Peyer's patch (tissue), 4 donors: ENCODE measurements at regions not wholly inside any gene's neighbourhood (a gene's known extent, or its start where the extent isn't known, plus 50 kb on each side); places are given as distances from the start of the nearest gene placed in this dataset.

Experiments
- DNase-seq, 3 donors: peaks; one replicate each; pipeline ENCODE4 v3.0.0-alpha.2; 2017 to 2019
- H3K27ac ChIP-seq, 4 donors: fragments of 200-600 bp; sonication (generic); one replicate each; pipeline ENCODE4 v1.5.1; 2016 to 2019
- H3K27me3 ChIP-seq, 2 donors: fragments of 200-600 bp; sonication (generic); one replicate each; pipeline ENCODE4 v1.5.1; 2019
- H3K36me3 ChIP-seq, 3 donors: fragments of 200-600 bp; sonication (generic); one replicate each; pipeline ENCODE4 v1.5.1; 2016 to 2019
- H3K4me1 ChIP-seq, 4 donors: fragments of 200-600 bp; sonication (generic); one replicate each; pipeline ENCODE4 v1.5.1; 2016 to 2019
- H3K4me3 ChIP-seq, 4 donors: fragments of 200-600 bp; sonication (generic); 1 replicate in 3 of 4; 2 replicates in 1 of 4; pipeline ENCODE4 v1.5.1; 2016 to 2019; ENCODE audit warnings: mild to moderate bottlenecking in 1 of 4
- H3K9me3 ChIP-seq, 4 donors: fragments of 200-600 bp; sonication (generic); one replicate each; pipeline ENCODE4 v1.5.1; 2016 to 2019; ENCODE audit warnings: mild to moderate bottlenecking in 1 of 4
- POLR2A ChIP-seq, 2 donors: fragments of 450-650 bp; IDR thresholded peaks; one replicate each; pipeline ENCODE4 v1.5.1; 2017; ENCODE audit warnings: antibody characterized with exemption in 2 of 2, mild to moderate bottlenecking in 2 of 2, moderate library complexity in 2 of 2
- TF ChIP-seq, protein P1 (sequence below), 6 experiments: fragments of 450-650 bp in 4 of 6; fragments of 200-600 bp in 2 of 6; sonication (generic) in 1 of 6; IDR thresholded peaks; one replicate each; pipeline ENCODE4 v1.5.1; 2017 to 2019; ENCODE audit warnings: antibody characterized with exemption in 6 of 6, mild to moderate bottlenecking in 3 of 6, moderate library complexity in 1 of 6

DNA sequence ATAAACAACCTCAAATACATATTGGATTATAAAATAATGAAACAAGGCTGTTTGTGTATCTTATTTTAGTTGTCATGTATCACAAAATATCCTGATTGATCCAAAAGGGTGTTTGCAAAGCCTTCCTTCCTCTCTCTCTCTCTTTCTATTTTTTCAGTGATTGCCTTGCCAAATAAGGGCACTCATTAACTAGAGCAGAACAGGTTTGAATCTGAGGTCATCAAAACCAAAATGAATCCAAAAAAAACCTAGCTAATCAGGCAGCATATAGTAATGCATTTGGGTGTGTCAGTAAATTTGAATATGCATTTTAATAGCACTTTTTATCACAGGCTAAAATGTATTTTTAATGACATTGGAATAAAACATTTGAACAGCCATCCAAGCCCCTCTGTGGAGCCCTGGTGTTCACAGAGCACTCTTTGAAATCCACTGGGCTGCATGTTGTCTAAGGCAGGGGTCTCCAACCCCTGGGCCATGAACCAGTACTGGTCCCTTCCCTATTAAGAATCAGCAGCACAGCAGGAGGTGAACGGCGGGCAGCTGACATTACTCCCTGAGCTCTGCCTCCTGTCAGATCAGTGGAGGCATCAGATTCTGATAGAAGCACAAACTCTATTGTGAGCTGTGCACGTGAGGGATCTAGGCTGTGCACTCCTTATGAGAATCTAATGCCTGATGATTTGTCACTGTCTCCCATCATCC is 171.8 kb upstream of the RAI14 start:
- no peaks in the 10 kb centered on the region for H3K27me3 ChIP-seq
- DNase-seq, result no peak
- H3K36me3 ChIP-seq, result no peaks in the 10 kb centered on the region
- no peak overlapping the region for H3K27ac ChIP-seq
- no peaks in the 10 kb centered on the region for H3K9me3 ChIP-seq
- TF ChIP-seq, protein P1, sequence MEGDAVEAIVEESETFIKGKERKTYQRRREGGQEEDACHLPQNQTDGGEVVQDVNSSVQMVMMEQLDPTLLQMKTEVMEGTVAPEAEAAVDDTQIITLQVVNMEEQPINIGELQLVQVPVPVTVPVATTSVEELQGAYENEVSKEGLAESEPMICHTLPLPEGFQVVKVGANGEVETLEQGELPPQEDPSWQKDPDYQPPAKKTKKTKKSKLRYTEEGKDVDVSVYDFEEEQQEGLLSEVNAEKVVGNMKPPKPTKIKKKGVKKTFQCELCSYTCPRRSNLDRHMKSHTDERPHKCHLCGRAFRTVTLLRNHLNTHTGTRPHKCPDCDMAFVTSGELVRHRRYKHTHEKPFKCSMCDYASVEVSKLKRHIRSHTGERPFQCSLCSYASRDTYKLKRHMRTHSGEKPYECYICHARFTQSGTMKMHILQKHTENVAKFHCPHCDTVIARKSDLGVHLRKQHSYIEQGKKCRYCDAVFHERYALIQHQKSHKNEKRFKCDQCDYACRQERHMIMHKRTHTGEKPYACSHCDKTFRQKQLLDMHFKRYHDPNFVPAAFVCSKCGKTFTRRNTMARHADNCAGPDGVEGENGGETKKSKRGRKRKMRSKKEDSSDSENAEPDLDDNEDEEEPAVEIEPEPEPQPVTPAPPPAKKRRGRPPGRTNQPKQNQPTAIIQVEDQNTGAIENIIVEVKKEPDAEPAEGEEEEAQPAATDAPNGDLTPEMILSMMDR (IDR thresholded peaks at IDR 0.05), result no peak
- TF ChIP-seq POLR2A (IDR thresholded peaks at IDR 0.05), result no peak
- no peak overlapping the region for H3K4me3 ChIP-seq
- H3K4me1 ChIP-seq, result no peaks in the 10 kb centered on the region

DNA sequence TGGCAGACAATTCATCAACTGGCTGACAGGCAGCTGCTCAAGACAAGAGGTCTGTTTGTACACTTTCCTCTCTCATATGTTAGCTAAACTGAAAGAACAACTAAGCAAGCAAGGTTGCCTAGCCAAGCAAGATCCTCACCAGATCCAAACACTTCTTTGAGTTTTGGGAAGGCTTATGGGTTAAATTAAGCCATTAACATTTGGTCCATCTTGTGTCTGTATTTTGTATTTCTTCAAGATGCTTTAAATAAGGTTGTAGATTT is 170.4 kb upstream of the RAI14 start:
- TF ChIP-seq, protein P1 (IDR thresholded peaks at IDR 0.05), result no peak
- TF ChIP-seq POLR2A (IDR thresholded peaks at IDR 0.05), result no peak
- no peaks in the 10 kb centered on the region for H3K27me3 ChIP-seq
- no peaks in the 10 kb centered on the region for H3K9me3 ChIP-seq
- DNase-seq, result no peak
- H3K4me1 ChIP-seq, result no peaks in the 10 kb centered on the region
- no peak overlapping the region for H3K4me3 ChIP-seq
- no peaks in the 10 kb centered on the region for H3K36me3 ChIP-seq
- H3K27ac ChIP-seq, result no peak overlapping the region

DNA sequence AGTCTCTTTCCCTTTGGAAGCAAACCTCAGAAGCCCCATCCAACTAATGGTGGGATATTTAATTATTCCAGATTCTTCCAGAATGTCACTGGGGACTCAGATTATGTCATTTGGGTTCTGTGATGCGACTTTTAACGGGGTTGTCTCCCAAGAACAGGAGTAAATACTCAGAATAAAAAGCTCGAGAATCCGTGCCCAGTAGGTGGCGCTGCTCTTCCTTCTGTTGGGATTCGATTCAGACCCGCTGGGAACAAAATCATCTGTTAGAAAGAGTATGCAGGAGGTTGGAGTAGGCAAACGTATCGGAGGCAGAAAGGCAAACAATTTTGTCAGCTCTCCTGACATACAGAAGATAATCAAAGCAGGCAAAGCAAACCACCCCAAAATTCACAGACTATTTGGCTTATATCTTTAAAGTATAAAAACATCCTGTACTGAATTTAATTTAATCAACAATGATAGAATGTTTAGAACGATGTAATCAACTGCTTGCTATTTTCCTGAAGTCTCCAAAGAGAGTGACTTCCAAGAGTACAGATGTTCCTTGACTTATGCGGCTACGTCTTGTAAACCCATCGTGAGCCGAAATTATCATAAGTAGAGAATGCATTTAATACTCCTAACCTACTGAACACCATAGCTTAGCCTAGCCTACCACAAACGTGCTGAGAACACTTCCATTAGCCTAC is 169.8 kb upstream of the RAI14 start:
- H3K27ac ChIP-seq, result no peak overlapping the region
- H3K36me3 ChIP-seq, result no peaks in the 10 kb centered on the region
- no peak for TF ChIP-seq POLR2A (IDR thresholded peaks at IDR 0.05)
- TF ChIP-seq, protein P1 (IDR thresholded peaks at IDR 0.05), result peak; percentile 42 to 87 (median 78)
- H3K4me3 ChIP-seq, result no peak overlapping the region
- H3K4me1 ChIP-seq, result no peaks in the 10 kb centered on the region
- H3K9me3 ChIP-seq, result no peaks in the 10 kb centered on the region
- DNase-seq, result peak; percentile 49 to 87 (median 80)
- H3K27me3 ChIP-seq, result no peaks in the 10 kb centered on the region

DNA sequence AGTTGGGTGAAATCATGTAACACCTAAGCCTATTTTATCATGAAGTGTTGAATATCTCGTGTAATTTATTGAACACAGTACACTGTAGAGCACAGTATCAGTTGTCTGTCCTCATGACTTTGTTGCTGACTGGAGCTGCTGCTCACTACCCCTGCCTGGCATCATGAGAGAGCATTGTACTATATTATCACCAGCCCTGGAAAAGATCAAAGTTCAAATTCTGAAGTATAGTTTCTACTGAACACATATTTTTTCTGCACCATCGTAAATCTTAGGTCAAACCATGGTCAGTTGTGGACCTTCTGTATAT is 169.3 kb upstream of the RAI14 start:
- DNase-seq, result no peak
- no peak overlapping the region for H3K4me3 ChIP-seq
- no peaks in the 10 kb centered on the region for H3K36me3 ChIP-seq
- no peaks in the 10 kb centered on the region for H3K9me3 ChIP-seq
- TF ChIP-seq POLR2A (IDR thresholded peaks at IDR 0.05), result no peak
- TF ChIP-seq, protein P1 (IDR thresholded peaks at IDR 0.05), result no peak
- H3K27ac ChIP-seq, result no peak overlapping the region
- no peaks in the 10 kb centered on the region for H3K4me1 ChIP-seq
- no peaks in the 10 kb centered on the region for H3K27me3 ChIP-seq

DNA sequence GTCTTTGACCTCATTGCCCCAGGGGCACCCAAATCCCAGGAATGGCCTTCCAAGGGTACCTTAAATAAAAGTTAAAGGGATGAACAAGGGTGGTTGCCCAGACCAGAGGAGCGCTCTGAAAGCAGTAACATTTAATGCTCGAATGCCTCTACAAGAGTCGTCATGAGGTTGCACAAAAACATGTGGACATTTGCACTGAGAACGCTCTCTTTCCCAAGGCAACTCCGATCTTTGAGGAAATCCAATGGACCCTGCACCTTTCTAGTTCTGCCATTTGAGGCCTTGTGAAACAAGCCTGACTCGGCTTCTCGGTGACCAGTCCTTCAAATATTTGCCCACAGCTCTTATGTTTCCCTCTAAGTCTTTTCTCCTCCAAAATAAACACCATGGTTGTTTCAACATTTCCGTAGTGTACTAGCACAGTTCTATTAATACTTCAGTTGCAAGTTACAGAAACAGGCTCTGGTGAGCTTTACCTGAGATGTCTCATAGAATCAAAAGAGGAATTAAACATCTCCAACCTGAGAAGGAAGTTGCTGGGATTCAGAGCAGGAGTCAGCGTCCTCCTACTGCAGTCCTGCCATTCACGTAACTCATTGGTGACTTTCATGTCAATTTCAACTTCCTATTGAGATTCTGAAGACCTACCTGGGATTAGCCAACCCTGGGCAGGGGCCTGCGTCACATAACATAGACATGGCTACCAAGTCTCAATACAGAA is 168.8 kb upstream of the RAI14 start:
- Histone ChIP-seq H3K4me3 (no peak overlapping the region), H3K27me3 (no peaks in the 10 kb centered on the region), H3K9me3 (no peaks in the 10 kb centered on the region), H3K36me3 (no peaks in the 10 kb centered on the region), H3K4me1 (no peaks in the 10 kb centered on the region), H3K27ac (no peak overlapping the region)
- no peak for TF ChIP-seq POLR2A (IDR thresholded peaks at IDR 0.05)
- TF ChIP-seq, protein P1 (IDR thresholded peaks at IDR 0.05), result no peak
- no peak for DNase-seq
